GM23338 (cell line): ENCODE measurements at regions not wholly inside any gene's neighbourhood (a gene's known extent, or its start where the extent isn't known, plus 50 kb on each side); places are given as distances from the start of the nearest gene placed in this dataset.

Experiments
- ATAC-seq: fragments of 200-7000 bp; cut with Tn5 transposase; 3 replicates; pipeline ENCODE4 v1.9.1; 2020
- DNase-seq: peaks from one replicate; pipeline ENCODE4 v3.0.0-alpha.2; 2015; ENCODE audit warnings: low spot score
- H2AFZ ChIP-seq: fragments of 200-600 bp; sonication (generic); 2 replicates; pipeline ENCODE4 v1.8.0; 2016; ENCODE audit warnings: antibody characterized with exemption, mild to moderate bottlenecking, moderate library complexity
- H3F3A ChIP-seq: fragments of 200-600 bp; sonication (generic); replicated peaks from 2 replicates; pipeline ENCODE4 v1.8.0; 2017; ENCODE audit warnings: antibody characterized with exemption, mixed run types, low read depth
- H3K27ac ChIP-seq: fragments of 200-600 bp; sonication (generic); 2 replicates; pipeline ENCODE4 v1.6.1; 2016; ENCODE audit warnings: low read depth
- H3K27me3 ChIP-seq: fragments of 200-600 bp; sonication (generic); 2 replicates; pipeline ENCODE4 v1.8.0; 2016; ENCODE audit warnings: mild to moderate bottlenecking, mixed run types, moderate library complexity; ENCODE audit not compliant: insufficient read depth
- H3K36me3 ChIP-seq: fragments of 200-600 bp; sonication (generic); 2 replicates; pipeline ENCODE4 v1.8.0; 2016; ENCODE audit warnings: mild to moderate bottlenecking; ENCODE audit not compliant: insufficient read depth
- H3K4me1 ChIP-seq: fragments of 200-600 bp; sonication (generic); 2 replicates; pipeline ENCODE4 v1.8.0; 2016; ENCODE audit warnings: mild to moderate bottlenecking, moderate library complexity; ENCODE audit not compliant: insufficient read depth
- H3K4me2 ChIP-seq: fragments of 200-600 bp; sonication (generic); 2 replicates; pipeline ENCODE4 v1.7.1; 2017; ENCODE audit warnings: mixed run types
- H3K4me3 ChIP-seq: fragments of 200-600 bp; sonication (generic); 2 replicates; pipeline ENCODE4 v1.6.1; 2016; ENCODE audit warnings: mixed run types
- H3K79me2 ChIP-seq: fragments of 200-600 bp; sonication (generic); replicated peaks from 2 replicates; pipeline ENCODE4 v1.8.0; 2017; ENCODE audit warnings: mild to moderate bottlenecking; ENCODE audit not compliant: insufficient read depth
- H3K9me2 ChIP-seq: fragments of 200-600 bp; sonication (generic); 2 replicates; pipeline ENCODE4 v1.8.0; 2017; ENCODE audit not compliant: insufficient read depth
- H4K20me1 ChIP-seq: fragments of 200-600 bp; sonication (generic); replicated peaks from 2 replicates; pipeline ENCODE4 v1.8.0; 2017; ENCODE audit warnings: mild to moderate bottlenecking; ENCODE audit not compliant: insufficient read depth
- H3K27ac Mint-ChIP-seq: 2 replicates; pipeline ENCODE4 v1.8.0; 2020; ENCODE audit warnings: inconsistent platforms, mild to moderate bottlenecking, moderate library complexity, mixed read lengths
- H3K27me3 Mint-ChIP-seq: 3 replicates; pipeline ENCODE4 v1.8.0; 2022; ENCODE audit warnings: low read depth, mild to moderate bottlenecking, moderate library complexity, mixed read lengths, inconsistent platforms; ENCODE audit not compliant: insufficient read depth, poor library complexity
- H3K36me3 Mint-ChIP-seq: 3 replicates; pipeline ENCODE4 v1.8.0; 2021; ENCODE audit warnings: low read depth, mild to moderate bottlenecking, inconsistent platforms, moderate library complexity, mixed read lengths
- H3K4me1 Mint-ChIP-seq: 3 replicates; pipeline ENCODE4 v1.8.0; 2020; ENCODE audit warnings: mild to moderate bottlenecking, inconsistent platforms, mixed read lengths
- H3K4me3 Mint-ChIP-seq: 3 replicates; pipeline ENCODE4 v1.8.0; 2021; ENCODE audit warnings: moderate library complexity, mild to moderate bottlenecking, inconsistent platforms, mixed read lengths
- H3K9me3 Mint-ChIP-seq: 3 replicates; pipeline ENCODE4 v1.8.0; 2020; ENCODE audit warnings: moderate library complexity, mild to moderate bottlenecking, inconsistent platforms, mixed read lengths
- CREB1 ChIP-seq: fragments of 250-450 bp; sonication (Bioruptor Pico); IDR thresholded peaks from 2 replicates; pipeline ENCODE4 v1.5.0; 2020; ENCODE audit warnings: low read depth, mild to moderate bottlenecking, moderate library complexity
- CTCF ChIP-seq, 2 experiments: fragments of 200-600 bp in 1 of 2; sonication (generic) in 1 of 2; conservative IDR thresholded peaks; 2 replicates each; pipeline versions ENCODE4 v1.5.1 to v1.6.1; 2016 to 2017; ENCODE audit warnings: antibody characterized with exemption in 2 of 2, low read depth in 2 of 2, mild to moderate bottlenecking in 2 of 2, moderate library complexity in 1 of 2
- ETS1 ChIP-seq: IDR thresholded peaks from 2 replicates; pipeline ENCODE4 v1.6.1; 2016; ENCODE audit warnings: antibody characterized with exemption
- EZH2 ChIP-seq: fragments of 200-600 bp; sonication (generic); IDR thresholded peaks from one replicate; pipeline ENCODE4 v1.8.0; 2017; ENCODE audit warnings: antibody characterized with exemption, mild to moderate bottlenecking, low read depth; ENCODE audit not compliant: unreplicated experiment
- EZH2phosphoT487 ChIP-seq: fragments of 200-600 bp; sonication (generic); IDR thresholded peaks from one replicate; pipeline ENCODE4 v1.8.1; 2018; ENCODE audit warnings: antibody characterized with exemption; ENCODE audit not compliant: unreplicated experiment
- JUNB ChIP-seq: IDR thresholded peaks from one replicate; pipeline ENCODE4 v1.6.1; 2016; ENCODE audit warnings: antibody characterized with exemption; ENCODE audit not compliant: unreplicated experiment
- NANOG ChIP-seq: IDR thresholded peaks from 2 replicates; pipeline ENCODE4 v1.6.1; 2016; ENCODE audit warnings: antibody characterized with exemption, borderline replicate concordance
- POLR2AphosphoS5 ChIP-seq: IDR thresholded peaks from 2 replicates; pipeline ENCODE4 v1.6.1; 2016; ENCODE audit warnings: antibody characterized with exemption, low read depth
- STAT1 ChIP-seq: IDR thresholded peaks from one replicate; pipeline ENCODE4 v1.6.1; 2016; ENCODE audit warnings: antibody characterized with exemption; ENCODE audit not compliant: unreplicated experiment
- ZNF114 ChIP-seq: fragments of 250-450 bp; sonication (Bioruptor Pico); IDR thresholded peaks from 2 replicates; pipeline ENCODE4 v1.5.0; 2020; ENCODE audit warnings: mild to moderate bottlenecking, moderate library complexity
- ZNF331 ChIP-seq: fragments of 250-450 bp; sonication (Bioruptor Pico); IDR thresholded peaks from 2 replicates; pipeline ENCODE4 v1.5.0; 2020; ENCODE audit warnings: low read depth, mild to moderate bottlenecking, moderate library complexity
- ZNF462 ChIP-seq: fragments of 250-450 bp; sonication (Bioruptor Pico); IDR thresholded peaks from 2 replicates; pipeline ENCODE4 v1.5.0; 2020; ENCODE audit warnings: mild to moderate bottlenecking, moderate library complexity

- H3K9me3 Mint-ChIP-seq = peaks cover 1% of the 10 kb centered on the region; the same call in 1 of the 3 replicates
- no peak for TF ChIP-seq EZH2phosphoT487
- no peak for TF ChIP-seq ZNF114 (CRISPR knock-in tag)
- TF ChIP-seq POLR2AphosphoS5 = no peak
- no peak for TF ChIP-seq EZH2
- no peak for TF ChIP-seq ZNF331 (CRISPR knock-in tag)
- no peak for TF ChIP-seq NANOG
- no peak for TF ChIP-seq JUNB
- TF ChIP-seq CREB1 = no peak
- no peak for TF ChIP-seq STAT1
- TF ChIP-seq ETS1 = no peak
- no peak for TF ChIP-seq CTCF (conservative IDR thresholded peaks at IDR 0.05; ENCODE audit: low read depth in 2 of 2)
- no peak for TF ChIP-seq ZNF462
- Histone ChIP-seq H3K4me2 (no peak overlapping the region), H3F3A (no peaks in the 10 kb centered on the region), H3K4me1 (peaks cover 9% of the 10 kb centered on the region; the same call in 1 of the 2 replicates), H3K9me2 (no peaks in the 10 kb centered on the region), H3K27me3 (no peaks in the 10 kb centered on the region), H3K36me3 (no peaks in the 10 kb centered on the region), H3K79me2 (no peaks in the 10 kb centered on the region), H4K20me1 (no peaks in the 10 kb centered on the region), H3K27ac (no peak overlapping the region), H2AFZ (no peak overlapping the region), H3K4me3 (no peak overlapping the region)
- ATAC-seq (no peak), DNase-seq (no peak)
- H3K4me1 Mint-ChIP-seq = peaks cover 7% of the 10 kb centered on the region
- H3K4me3 Mint-ChIP-seq = no peak overlapping the region
- H3K27ac Mint-ChIP-seq = no peak overlapping the region
- H3K27me3 Mint-ChIP-seq = no peaks in the 10 kb centered on the region
- no peaks in the 10 kb centered on the region for H3K36me3 Mint-ChIP-seq
Observed at GRCh38 chr9:26551451-26551850, 341.2 kb downstream of the CAAP1 start.
